Stimulated activated effector memory CD8-positive, alpha-beta T cell treated with anti-CD3 and anti-CD28 coated beads, Interleukin-12 subunit alpha, Interleukin-12 subunit beta, amount 100 ng/mL, for 72 hours (primary cell): ENCODE measurements at regions not wholly inside any gene's neighbourhood (a gene's known extent, or its start where the extent isn't known, plus 50 kb on each side); places are given as distances from the start of the nearest gene placed in this dataset.

Experiments
- ATAC-seq: fragments of 150-1000 bp; cut with Tn5 transposase; 2 replicates; pipeline ENCODE4 v1.10.0; 2021
- DNase-seq, 2 donors: peaks; one replicate each; pipeline ENCODE4 v3.0.0; 2021 to 2022; ENCODE audit warnings: low spot score in 2 of 2
- H3K27ac Mint-ChIP-seq: one replicate; pipeline ENCODE4 v1.8.0; 2022; ENCODE audit warnings: mild to moderate bottlenecking, mixed read lengths
- H3K36me3 Mint-ChIP-seq: one replicate; pipeline ENCODE4 v1.8.0; 2022; ENCODE audit warnings: mild to moderate bottlenecking, mixed read lengths
- H3K4me1 Mint-ChIP-seq: one replicate; pipeline ENCODE4 v1.8.0; 2022; ENCODE audit warnings: mixed read lengths
- H3K4me3 Mint-ChIP-seq: one replicate; pipeline ENCODE4 v1.8.0; 2022; ENCODE audit warnings: mild to moderate bottlenecking, mixed read lengths
- H3K9me3 Mint-ChIP-seq: one replicate; pipeline ENCODE4 v1.8.0; 2022; ENCODE audit warnings: mixed read lengths

DNA sequence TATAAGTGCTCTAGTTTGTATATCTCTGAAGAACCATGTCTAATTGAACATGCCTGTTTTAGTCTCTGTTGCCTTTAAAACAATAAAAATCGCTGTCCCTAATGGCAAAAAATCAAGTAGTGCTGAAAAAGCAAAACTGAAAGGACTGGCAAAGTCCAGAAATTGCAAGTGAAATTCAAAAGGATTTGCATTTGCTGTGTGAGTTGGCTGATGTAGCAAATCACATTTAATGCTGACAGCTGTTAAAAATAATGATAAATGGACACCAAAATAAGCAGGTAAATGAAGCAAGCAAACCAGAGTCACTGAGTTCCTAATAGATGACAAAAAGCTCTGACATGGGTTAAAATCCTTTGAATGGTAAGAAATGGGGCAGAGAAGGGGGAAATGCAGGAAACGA, 874.1 kb downstream of the GRM8 start:
- H3K9me3 Mint-ChIP-seq = peaks cover 2% of the 10 kb centered on the region
- H3K27ac Mint-ChIP-seq = no peak overlapping the region
- ATAC-seq (no peak), DNase-seq (no peak)
- H3K36me3 Mint-ChIP-seq = no peaks in the 10 kb centered on the region
- H3K4me3 Mint-ChIP-seq = no peak overlapping the region
- H3K4me1 Mint-ChIP-seq = no peaks in the 10 kb centered on the region

DNA sequence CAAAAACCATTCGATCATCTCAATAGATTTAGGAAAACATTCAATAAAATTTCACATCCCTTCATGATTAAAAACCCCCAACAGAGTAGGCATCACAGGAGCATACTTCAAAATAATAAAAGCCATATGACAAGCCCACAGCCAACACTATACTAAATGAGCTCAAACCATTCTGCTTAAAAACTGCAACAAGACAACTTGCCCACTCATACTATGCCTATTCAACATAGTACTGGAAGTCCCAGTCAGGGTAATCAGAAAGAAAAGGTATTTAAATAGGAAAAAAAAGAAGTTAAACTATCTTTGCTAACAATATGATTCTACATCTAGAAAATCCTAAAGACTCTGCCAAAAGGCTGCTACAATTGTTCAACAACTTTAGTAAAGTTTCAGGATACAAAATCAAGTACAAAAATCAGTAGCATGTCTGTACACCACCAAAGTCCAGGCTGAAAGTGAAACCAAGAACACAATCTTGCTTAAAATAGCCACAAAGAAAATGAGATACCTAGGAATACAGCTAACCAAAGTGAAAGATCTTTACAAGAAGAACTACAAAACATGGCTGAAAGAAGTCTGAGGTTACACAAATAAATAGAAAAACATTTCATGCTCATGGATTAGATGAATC, 882.6 kb downstream of the GRM8 start:
- H3K4me1 Mint-ChIP-seq = no peaks in the 10 kb centered on the region
- DNase-seq = no peak
- H3K9me3 Mint-ChIP-seq = peaks cover 15% of the 10 kb centered on the region
- no peak overlapping the region for H3K27ac Mint-ChIP-seq
- H3K4me3 Mint-ChIP-seq = no peak overlapping the region
- no peaks in the 10 kb centered on the region for H3K36me3 Mint-ChIP-seq
- no peak for ATAC-seq

DNA sequence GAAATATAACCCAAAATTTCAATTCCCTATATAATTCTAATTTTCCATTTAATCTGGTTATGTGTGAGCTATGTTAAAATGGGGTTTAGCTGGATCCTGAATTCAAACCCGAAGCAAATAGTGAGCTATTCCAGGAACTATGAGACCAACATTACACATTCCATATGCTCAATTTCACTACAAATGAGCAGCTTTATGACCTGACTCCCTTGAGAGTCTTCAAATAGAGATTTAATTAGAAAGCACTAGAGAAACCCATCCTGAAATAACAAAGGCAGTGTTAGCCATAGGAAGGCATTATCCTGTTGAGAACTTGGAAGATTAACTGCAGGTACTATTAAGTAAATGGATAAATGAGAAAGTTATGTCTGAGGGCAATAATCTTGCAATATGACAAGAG, 890.0 kb downstream of the GRM8 start:
- no peaks in the 10 kb centered on the region for H3K4me1 Mint-ChIP-seq
- no peak overlapping the region for H3K4me3 Mint-ChIP-seq
- no peak for DNase-seq
- H3K27ac Mint-ChIP-seq = no peak overlapping the region
- H3K9me3 Mint-ChIP-seq = peaks cover 9% of the 10 kb centered on the region
- no peaks in the 10 kb centered on the region for H3K36me3 Mint-ChIP-seq
- no peak for ATAC-seq

DNA sequence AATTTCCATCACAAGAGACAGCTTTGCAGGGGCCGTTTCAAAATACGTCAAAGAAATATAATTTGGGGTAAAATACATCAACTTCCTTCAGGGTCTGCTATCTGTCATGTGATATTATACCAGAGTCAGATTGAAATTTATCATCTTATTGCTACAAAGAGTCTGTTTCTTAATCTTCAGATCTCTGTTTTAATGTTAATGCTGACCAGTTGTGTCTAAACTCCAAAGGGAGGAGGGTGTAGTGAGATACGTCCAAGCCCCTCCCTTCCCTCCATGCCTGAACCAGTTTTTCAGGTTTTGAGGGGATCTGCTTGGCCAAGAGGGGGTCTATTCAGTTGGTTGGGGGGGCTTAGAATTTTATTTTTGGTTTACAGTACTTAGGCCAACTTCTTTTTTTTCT, 891.6 kb downstream of the GRM8 start:
- Mint-ChIP-seq H3K36me3 (no peaks in the 10 kb centered on the region), H3K9me3 (peaks cover 17% of the 10 kb centered on the region), H3K4me3 (no peak overlapping the region), H3K27ac (no peak overlapping the region), H3K4me1 (no peaks in the 10 kb centered on the region)
- DNase-seq (no peak), ATAC-seq (no peak)

DNA sequence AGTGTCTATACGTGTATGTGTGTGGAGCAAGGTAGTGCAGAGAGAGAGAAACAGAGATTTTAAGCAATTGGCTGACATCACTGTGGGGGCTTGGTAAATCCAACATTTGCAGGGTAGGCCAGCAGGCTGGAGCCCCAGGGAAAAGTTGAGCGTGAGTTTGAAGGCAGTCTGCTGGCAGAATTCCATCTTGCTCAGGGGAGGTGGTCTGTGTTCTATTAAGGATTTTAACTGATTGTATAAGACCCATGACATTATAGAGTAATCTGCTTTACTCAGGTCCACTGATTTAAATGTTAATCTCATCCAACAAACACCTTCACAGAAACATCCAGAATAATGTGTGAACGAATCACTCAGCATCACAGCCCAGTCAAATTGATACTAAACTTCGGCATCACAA, 912.9 kb downstream of the GRM8 start:
- no peak overlapping the region for H3K4me3 Mint-ChIP-seq
- H3K4me1 Mint-ChIP-seq = no peaks in the 10 kb centered on the region
- H3K36me3 Mint-ChIP-seq = no peaks in the 10 kb centered on the region
- H3K27ac Mint-ChIP-seq = no peak overlapping the region
- ATAC-seq = no peak
- H3K9me3 Mint-ChIP-seq = peaks cover 15% of the 10 kb centered on the region
- DNase-seq = no peak

DNA sequence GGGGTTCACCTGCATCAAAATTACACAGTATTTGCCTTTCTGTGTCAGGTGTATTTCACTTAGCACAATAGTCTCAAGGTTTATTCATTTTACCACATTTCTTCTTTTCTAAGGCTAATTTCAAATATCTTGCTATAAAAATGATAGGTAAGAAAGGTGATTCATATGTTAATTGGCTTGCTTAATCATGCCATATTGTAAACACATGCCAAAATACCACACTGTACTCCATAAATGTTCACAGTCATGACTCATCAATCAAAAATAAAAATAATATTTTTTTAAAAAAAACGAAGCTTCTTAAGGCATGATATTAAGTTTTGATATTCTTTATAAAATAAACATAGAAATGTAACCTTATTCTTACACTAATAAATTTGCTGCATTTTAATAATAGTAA, 947.1 kb downstream of the GRM8 start:
- no peak overlapping the region for H3K27ac Mint-ChIP-seq
- no peaks in the 10 kb centered on the region for H3K36me3 Mint-ChIP-seq
- H3K4me1 Mint-ChIP-seq = no peaks in the 10 kb centered on the region
- peaks cover 12% of the 10 kb centered on the region for H3K9me3 Mint-ChIP-seq
- no peak for DNase-seq
- no peak overlapping the region for H3K4me3 Mint-ChIP-seq
- no peak for ATAC-seq

DNA sequence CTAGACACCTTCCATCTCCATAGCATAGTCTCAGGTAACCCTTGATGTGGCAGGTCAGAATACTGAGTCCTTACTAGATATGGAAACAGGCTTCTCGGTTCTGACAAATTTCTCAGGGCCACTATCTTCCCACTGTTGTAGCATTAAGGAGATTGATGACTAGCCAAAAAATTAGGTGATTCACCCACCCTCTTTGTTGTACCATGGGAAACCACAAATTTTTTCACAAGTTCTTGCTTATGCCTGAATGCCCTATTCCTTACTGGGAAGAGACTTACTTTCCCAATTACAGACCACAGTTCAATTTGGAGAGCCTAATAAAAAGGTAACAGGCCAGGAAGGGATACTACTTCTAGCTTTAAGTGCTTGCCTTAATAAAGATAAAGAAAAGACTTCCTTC, 948.8 kb downstream of the GRM8 start:
- DNase-seq (no peak), ATAC-seq (no peak)
- Mint-ChIP-seq H3K36me3 (no peaks in the 10 kb centered on the region), H3K4me3 (no peak overlapping the region), H3K4me1 (no peaks in the 10 kb centered on the region), H3K9me3 (peaks cover 12% of the 10 kb centered on the region), H3K27ac (no peak overlapping the region)

DNA sequence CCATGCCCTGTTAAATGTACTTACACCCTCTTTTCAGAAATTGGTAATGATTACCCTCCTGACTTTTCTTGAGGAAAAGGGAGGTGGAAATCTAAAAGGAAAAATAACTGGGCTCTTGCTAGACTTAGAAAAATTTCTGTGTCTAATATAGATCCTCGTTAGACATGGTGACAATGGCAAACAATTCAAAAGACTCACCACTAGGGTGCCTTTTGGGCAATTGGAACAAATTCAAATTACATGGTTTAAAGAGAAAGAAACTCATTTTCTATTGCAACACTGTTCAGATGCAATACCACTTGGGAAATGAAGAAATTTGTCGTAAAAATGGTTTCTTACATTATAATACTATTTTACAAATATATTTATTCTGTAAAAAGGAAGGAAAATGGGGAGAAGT, 950.1 kb downstream of the GRM8 start:
- Mint-ChIP-seq H3K9me3 (peaks cover 15% of the 10 kb centered on the region), H3K27ac (no peak overlapping the region), H3K36me3 (no peaks in the 10 kb centered on the region), H3K4me1 (no peaks in the 10 kb centered on the region), H3K4me3 (no peak overlapping the region)
- no peak for ATAC-seq
- no peak for DNase-seq

DNA sequence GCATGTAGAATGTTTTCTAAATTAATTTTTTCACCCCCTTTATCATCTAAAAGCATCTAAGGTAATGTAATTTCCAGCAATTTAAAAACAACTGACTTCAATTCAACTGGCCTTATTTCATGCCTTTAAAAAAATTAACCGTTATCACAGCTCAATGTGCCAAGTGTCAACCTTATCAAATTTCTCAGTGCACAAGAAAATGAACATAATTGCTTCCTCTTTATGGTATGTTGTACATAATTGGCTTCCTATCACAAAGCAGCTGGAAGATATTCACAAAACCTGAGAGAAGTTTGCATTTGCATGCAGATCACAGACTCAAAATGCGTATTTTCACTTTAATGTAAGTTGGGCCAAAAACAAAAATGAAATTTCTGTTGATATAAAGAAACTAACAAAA, 966.4 kb downstream of the GRM8 start:
- H3K36me3 Mint-ChIP-seq = no peaks in the 10 kb centered on the region
- H3K4me1 Mint-ChIP-seq = no peaks in the 10 kb centered on the region
- H3K4me3 Mint-ChIP-seq = no peak overlapping the region
- DNase-seq = no peak
- ATAC-seq = no peak
- peaks cover 8% of the 10 kb centered on the region for H3K9me3 Mint-ChIP-seq
- H3K27ac Mint-ChIP-seq = no peak overlapping the region

DNA sequence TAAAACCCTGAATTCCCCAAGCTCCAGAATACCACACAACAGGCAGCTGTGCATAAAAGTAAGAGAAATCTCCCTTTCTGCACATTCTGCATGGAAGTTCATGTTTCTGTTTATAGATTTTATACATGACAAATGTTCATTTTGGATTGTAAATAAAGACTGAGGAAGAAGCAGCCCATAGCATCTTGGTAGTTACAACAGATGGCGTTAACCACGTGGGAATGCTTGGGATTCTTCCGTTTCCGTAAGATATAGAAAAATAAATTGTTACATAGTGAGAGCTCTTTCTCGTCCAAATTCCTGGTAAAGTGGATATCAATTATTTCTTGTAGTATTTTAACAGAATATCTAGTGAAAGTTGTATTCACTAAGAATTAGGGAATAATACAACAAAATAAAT, 1016.5 kb downstream of the GRM8 start:
- no peak overlapping the region for H3K4me3 Mint-ChIP-seq
- DNase-seq (no peak), ATAC-seq (no peak)
- H3K27ac Mint-ChIP-seq = no peak overlapping the region
- H3K9me3 Mint-ChIP-seq = peaks cover 5% of the 10 kb centered on the region
- H3K36me3 Mint-ChIP-seq = no peaks in the 10 kb centered on the region
- H3K4me1 Mint-ChIP-seq = no peaks in the 10 kb centered on the region

DNA sequence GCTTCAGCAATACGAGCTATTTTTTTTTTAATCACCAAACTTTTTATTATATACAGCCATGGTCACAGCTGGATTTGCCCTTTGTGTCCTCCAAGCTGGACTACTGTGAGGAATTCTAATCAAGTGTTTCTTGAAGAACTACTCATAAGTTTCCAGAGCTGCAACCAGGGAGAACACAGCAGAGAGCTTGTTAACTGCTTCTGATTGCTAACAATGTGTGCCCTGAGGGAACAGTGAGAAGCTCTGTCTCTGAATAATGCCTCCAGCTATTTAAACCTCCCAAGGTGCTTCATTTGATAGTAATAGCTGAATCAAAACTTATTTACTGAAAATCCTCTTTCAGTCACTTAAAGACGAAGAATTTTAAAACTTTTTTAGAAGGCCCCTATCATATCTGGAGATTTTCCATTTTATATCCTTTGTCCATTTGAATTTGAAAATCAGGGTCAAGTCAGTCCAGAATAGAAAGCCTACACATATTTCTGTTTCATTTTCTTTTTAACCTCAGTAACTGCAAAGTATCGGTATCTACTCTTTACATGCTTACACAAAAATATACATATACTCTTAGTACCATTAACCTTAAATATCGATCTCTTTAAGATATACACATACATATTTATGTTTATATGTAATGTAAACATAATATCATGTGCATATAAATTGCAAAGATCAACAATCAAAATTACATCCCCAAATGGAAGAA, 1024.2 kb downstream of the GRM8 start:
- ATAC-seq (no peak), DNase-seq (no peak)
- Mint-ChIP-seq H3K9me3 (peaks cover 12% of the 10 kb centered on the region), H3K4me1 (no peaks in the 10 kb centered on the region), H3K27ac (no peak overlapping the region), H3K4me3 (no peak overlapping the region), H3K36me3 (no peaks in the 10 kb centered on the region)

DNA sequence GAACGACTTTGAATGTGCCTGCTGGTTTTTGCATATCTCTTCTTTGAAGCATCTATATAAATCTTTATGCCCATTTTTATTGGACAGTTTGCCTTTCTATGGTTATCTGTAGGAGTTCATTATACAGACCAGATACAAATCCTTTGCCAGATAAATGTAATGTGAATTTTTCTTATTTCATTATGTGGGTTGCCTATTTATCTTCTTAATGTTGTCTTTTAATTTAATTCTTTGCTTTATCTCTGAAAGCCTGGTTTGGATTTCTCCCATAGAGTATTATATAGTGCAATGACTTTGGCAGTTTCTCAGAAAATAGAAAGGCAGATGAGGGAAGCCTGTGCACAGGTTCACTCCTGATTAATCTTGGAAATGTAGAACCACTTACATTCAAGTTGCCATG, 1025.1 kb downstream of the GRM8 start:
- ATAC-seq (no peak), DNase-seq (no peak)
- H3K9me3 Mint-ChIP-seq = peaks cover 6% of the 10 kb centered on the region
- H3K4me3 Mint-ChIP-seq = no peak overlapping the region
- H3K4me1 Mint-ChIP-seq = no peaks in the 10 kb centered on the region
- H3K27ac Mint-ChIP-seq = no peak overlapping the region
- no peaks in the 10 kb centered on the region for H3K36me3 Mint-ChIP-seq

DNA sequence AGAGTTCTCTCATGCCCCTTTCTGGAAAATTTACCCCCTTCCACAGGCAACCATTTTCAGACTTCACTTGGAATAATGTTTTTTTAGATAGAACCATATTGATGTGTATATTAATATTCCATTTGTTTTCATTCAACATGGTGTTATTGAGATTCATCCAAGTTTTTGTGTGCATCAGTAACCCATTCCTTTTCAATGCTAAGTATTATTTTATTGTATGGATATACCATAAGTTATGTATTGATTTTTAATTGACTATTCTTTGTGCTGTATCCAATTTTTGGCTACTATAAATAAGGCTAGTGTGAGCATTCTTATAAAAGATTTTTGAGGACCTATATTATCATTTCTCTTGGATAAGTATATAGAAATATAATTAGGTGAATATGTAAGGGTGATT, 1025.7 kb downstream of the GRM8 start:
- DNase-seq = no peak
- ATAC-seq = no peak
- Mint-ChIP-seq H3K4me1 (no peaks in the 10 kb centered on the region), H3K9me3 (peaks cover 6% of the 10 kb centered on the region), H3K36me3 (no peaks in the 10 kb centered on the region), H3K4me3 (no peak overlapping the region), H3K27ac (no peak overlapping the region)

DNA sequence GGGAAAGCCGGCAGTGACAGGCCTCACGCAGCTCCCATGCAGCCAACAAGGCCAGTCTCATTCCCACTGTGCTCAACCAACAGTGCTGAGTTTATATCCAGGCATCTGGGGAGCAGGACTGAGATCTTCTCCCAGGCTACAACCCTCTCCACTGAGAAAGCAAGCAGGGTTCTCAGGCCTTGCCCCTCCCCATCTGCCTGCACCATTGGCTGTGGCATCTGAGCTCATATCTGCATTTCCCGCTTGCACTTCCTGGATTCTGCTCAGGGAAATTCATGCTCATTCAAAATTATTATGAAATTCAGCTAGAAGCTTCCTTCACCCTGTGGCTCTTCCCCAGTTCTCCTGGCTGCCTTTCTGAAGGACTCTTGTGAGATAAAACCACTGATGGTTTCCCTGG, 1029.0 kb downstream of the GRM8 start:
- no peak overlapping the region for H3K27ac Mint-ChIP-seq
- no peaks in the 10 kb centered on the region for H3K4me1 Mint-ChIP-seq
- no peak overlapping the region for H3K4me3 Mint-ChIP-seq
- DNase-seq (no peak), ATAC-seq (no peak)
- H3K9me3 Mint-ChIP-seq = peaks cover 14% of the 10 kb centered on the region
- H3K36me3 Mint-ChIP-seq = no peaks in the 10 kb centered on the region

DNA sequence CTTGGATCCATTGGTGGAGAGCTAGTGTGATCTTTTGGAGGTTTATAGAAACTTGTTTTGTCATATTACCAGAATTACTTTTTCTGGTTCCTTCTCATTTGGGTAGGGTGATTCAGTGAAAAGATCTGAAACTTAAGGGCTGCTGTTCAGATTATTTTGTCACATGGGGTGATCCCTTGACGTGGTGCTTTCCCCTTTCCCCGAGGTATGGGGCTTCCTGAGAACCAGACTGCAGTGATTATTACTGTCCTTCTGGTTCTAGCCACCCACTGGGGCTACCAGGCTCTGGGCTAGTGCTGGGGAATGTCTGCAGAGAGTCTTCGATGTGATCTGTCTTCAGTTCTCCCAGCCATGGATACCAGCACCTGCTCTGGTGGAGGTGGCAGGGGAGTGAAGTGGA, 1030.0 kb downstream of the GRM8 start:
- ATAC-seq = no peak
- Mint-ChIP-seq H3K27ac (no peak overlapping the region), H3K36me3 (no peaks in the 10 kb centered on the region), H3K9me3 (peaks cover 14% of the 10 kb centered on the region), H3K4me3 (no peak overlapping the region), H3K4me1 (no peaks in the 10 kb centered on the region)
- no peak for DNase-seq

DNA sequence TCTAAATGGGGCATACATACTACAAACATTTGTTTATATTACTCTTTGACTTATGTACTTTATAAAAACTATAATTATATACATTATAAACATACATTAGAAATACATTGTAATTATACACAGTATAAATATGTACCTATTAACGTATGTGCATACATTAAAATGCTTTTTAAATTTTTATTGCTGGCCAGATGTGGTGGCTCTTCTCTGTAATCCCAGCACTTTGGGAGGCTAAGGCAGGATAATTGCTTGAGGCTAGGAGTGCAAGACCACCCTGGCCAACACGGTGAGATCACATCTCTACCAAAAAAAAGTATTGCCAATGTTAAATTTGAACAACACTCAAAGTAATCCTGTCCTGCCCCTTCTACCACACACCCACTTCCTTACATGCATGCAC, 1037.0 kb downstream of the GRM8 start:
- Mint-ChIP-seq H3K27ac (no peak overlapping the region), H3K9me3 (peaks cover 16% of the 10 kb centered on the region), H3K4me3 (no peak overlapping the region), H3K36me3 (no peaks in the 10 kb centered on the region), H3K4me1 (no peaks in the 10 kb centered on the region)
- ATAC-seq (no peak), DNase-seq (no peak)
